Stomach (tissue), 4 donors: ENCODE measurements at regions not wholly inside any gene's neighbourhood (a gene's known extent, or its start where the extent isn't known, plus 50 kb on each side); places are given as distances from the start of the nearest gene placed in this dataset.

Experiments
- POLR2A ChIP-seq, 4 donors: fragments of 450-650 bp; IDR thresholded peaks; one replicate each; pipeline ENCODE4 v1.6.1; 2016; ENCODE audit warnings: antibody characterized with exemption in 4 of 4, control low read depth in 2 of 4, mild to moderate bottlenecking in 1 of 4, moderate library complexity in 1 of 4
- POLR2AphosphoS5 ChIP-seq, 3 donors: sonication (generic); formaldehyde crosslinking; IDR thresholded peaks; one replicate each; pipeline ENCODE4 v1.6.1; 2016; ENCODE audit warnings: antibody characterized with exemption in 3 of 3
- TF ChIP-seq, protein P1 (sequence below), 7 experiments: fragments of 450-650 bp in 4 of 7; fragments of 200-600 bp in 3 of 7; sonication (generic) in 3 of 7; IDR thresholded peaks; one replicate each; pipeline ENCODE4 v1.5.1; 2016 to 2019; ENCODE audit warnings: antibody characterized with exemption in 7 of 7, control low read depth in 2 of 7, mild to moderate bottlenecking in 1 of 7

DNA sequence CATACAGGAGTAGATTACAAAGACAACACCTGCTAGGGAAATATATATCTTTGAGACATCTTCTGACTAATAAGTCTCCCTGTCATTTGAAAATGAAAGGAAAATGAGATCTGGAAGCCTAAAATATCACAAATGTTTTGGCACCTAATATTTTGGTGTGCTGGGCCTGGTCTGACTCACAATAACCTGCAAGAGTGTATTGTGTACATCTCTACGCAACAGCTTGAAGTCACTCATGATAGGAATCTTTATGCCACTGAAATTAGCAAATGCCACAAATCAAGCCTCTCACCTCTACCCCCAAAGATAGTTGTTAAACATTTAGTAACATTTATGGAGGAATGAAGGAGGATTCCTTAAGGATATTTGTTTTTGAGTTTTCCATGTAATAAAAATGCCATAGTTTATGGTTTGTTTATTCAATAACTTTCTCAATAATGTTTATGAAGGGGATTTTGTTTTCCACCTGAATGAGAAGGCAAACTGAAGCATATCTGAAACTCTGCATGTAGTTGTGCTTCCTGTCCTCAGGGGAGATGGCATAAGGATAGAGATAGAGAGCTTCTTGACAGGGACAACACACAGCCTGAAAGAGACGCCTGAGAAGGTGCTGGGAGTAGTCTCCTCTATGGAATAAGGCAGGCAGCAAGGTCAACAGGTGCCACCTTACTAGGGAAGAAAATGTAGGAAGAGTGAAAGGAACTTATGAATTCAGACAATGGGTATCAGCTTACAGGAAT is 197.4 kb downstream of the AHR start:
- TF ChIP-seq, protein P1, sequence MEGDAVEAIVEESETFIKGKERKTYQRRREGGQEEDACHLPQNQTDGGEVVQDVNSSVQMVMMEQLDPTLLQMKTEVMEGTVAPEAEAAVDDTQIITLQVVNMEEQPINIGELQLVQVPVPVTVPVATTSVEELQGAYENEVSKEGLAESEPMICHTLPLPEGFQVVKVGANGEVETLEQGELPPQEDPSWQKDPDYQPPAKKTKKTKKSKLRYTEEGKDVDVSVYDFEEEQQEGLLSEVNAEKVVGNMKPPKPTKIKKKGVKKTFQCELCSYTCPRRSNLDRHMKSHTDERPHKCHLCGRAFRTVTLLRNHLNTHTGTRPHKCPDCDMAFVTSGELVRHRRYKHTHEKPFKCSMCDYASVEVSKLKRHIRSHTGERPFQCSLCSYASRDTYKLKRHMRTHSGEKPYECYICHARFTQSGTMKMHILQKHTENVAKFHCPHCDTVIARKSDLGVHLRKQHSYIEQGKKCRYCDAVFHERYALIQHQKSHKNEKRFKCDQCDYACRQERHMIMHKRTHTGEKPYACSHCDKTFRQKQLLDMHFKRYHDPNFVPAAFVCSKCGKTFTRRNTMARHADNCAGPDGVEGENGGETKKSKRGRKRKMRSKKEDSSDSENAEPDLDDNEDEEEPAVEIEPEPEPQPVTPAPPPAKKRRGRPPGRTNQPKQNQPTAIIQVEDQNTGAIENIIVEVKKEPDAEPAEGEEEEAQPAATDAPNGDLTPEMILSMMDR (IDR thresholded peaks at IDR 0.05), result no peak
- TF ChIP-seq POLR2A (IDR thresholded peaks at IDR 0.05) (no peak), POLR2AphosphoS5 (IDR thresholded peaks at IDR 0.05) (no peak)
